Mammary epithelial cell (primary cell): ENCODE measurements at regions not wholly inside any gene's neighbourhood (a gene's known extent, or its start where the extent isn't known, plus 50 kb on each side); places are given as distances from the start of the nearest gene placed in this dataset.

Experiments used
- EZH2 ChIP-seq: IDR thresholded peaks from 2 replicates; pipeline ENCODE4 v1.6.1; 2012; ENCODE audit warnings: low read length, inconsistent platforms, borderline replicate concordance
- TF ChIP-seq, protein P1 (sequence below), 2 donors: IDR thresholded peaks in 1 of 2; conservative IDR thresholded peaks in 1 of 2; 2 replicates each; pipeline ENCODE4 v1.5.1; 2011 to 2012; ENCODE audit warnings: inconsistent platforms in 2 of 2, low read length in 2 of 2, mild to moderate bottlenecking in 2 of 2, control low read depth in 1 of 2, low read depth in 1 of 2; ENCODE audit not compliant: insufficient read depth in 1 of 2; ENCODE audit errors: extremely low read depth in 1 of 2

DNA sequence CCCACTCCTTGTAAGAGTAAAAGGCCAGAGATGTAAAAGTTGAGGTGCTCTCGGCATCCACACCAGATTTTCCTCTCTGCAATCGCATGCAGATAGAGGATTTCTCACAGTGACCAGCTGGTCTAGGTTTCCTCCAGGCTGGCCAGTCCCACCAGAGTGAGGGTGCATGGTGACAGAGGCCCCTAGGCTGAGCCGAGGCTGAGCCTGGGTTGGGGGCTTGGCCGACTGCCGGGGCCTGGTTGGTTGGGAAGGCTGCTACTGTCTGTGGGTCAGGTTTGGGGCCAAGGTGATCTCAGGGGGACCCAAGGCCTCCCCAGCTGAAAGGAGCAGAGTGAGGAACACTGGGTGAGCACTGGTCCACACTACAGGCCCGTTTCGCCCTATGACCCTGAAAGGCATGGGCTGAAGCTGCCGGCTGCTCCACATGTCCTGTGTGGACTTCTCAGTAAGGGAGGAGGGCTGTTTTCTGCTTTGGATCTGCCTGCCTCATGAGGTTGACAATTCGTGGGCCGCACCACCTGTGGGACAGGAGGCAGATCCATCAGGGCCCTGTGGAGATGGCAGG is 400.8 kb upstream of the IRX4 start:
- TF ChIP-seq, protein P1, sequence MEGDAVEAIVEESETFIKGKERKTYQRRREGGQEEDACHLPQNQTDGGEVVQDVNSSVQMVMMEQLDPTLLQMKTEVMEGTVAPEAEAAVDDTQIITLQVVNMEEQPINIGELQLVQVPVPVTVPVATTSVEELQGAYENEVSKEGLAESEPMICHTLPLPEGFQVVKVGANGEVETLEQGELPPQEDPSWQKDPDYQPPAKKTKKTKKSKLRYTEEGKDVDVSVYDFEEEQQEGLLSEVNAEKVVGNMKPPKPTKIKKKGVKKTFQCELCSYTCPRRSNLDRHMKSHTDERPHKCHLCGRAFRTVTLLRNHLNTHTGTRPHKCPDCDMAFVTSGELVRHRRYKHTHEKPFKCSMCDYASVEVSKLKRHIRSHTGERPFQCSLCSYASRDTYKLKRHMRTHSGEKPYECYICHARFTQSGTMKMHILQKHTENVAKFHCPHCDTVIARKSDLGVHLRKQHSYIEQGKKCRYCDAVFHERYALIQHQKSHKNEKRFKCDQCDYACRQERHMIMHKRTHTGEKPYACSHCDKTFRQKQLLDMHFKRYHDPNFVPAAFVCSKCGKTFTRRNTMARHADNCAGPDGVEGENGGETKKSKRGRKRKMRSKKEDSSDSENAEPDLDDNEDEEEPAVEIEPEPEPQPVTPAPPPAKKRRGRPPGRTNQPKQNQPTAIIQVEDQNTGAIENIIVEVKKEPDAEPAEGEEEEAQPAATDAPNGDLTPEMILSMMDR (conservative IDR thresholded peaks at IDR 0.05 in 1 of 2, IDR thresholded peaks at IDR 0.05 in 1 of 2; ENCODE audit: extremely low read depth in 1 of 2, insufficient read depth in 1 of 2, low read depth in 1 of 2, low read length in 2 of 2), result no peak
- no peak for TF ChIP-seq EZH2
